HUES48 (cell line): ENCODE measurements at regions not wholly inside any gene's neighbourhood (a gene's known extent, or its start where the extent isn't known, plus 50 kb on each side); places are given as distances from the start of the nearest gene placed in this dataset.

Experiments
- H3K27ac ChIP-seq: one replicate; pipeline ENCODE4 v1.7.0; 2013; ENCODE audit warnings: low read depth, low read length, inconsistent platforms
- H3K27me3 ChIP-seq: 2 replicates; pipeline ENCODE4 v1.6.1; 2013; ENCODE audit warnings: mild to moderate bottlenecking, low read length; ENCODE audit not compliant: control insufficient read depth, insufficient read depth
- H3K36me3 ChIP-seq: 2 replicates; pipeline ENCODE4 v1.6.1; 2013; ENCODE audit warnings: low read length; ENCODE audit not compliant: control insufficient read depth, insufficient read depth
- H3K4me1 ChIP-seq: 2 replicates; pipeline ENCODE4 v1.6.1; 2013; ENCODE audit warnings: mild to moderate bottlenecking, low read length; ENCODE audit not compliant: control insufficient read depth, insufficient read depth
- H3K4me3 ChIP-seq: 2 replicates; pipeline ENCODE4 v1.5.1; 2013; ENCODE audit warnings: mild to moderate bottlenecking, low read depth, low read length
- H3K9ac ChIP-seq: 2 replicates; pipeline ENCODE4 v1.6.1; 2013; ENCODE audit warnings: mild to moderate bottlenecking, low read depth, low read length, moderate library complexity
- H3K9me3 ChIP-seq: 2 replicates; pipeline ENCODE4 v1.6.1; 2013; ENCODE audit warnings: low read length; ENCODE audit not compliant: control insufficient read depth, insufficient read depth

- H3K36me3 ChIP-seq = no peaks in the 10 kb centered on the region
- peaks cover 9% of the 10 kb centered on the region; the same call in 1 of the 2 replicates for H3K4me1 ChIP-seq
- no peaks in the 10 kb centered on the region for H3K9me3 ChIP-seq
- no peak overlapping the region for H3K4me3 ChIP-seq
- no peak overlapping the region for H3K27ac ChIP-seq
- no peaks in the 10 kb centered on the region for H3K27me3 ChIP-seq
- H3K9ac ChIP-seq = no peak overlapping the region
Measured at GRCh38 chr2:181752301-181752700, 72.0 kb upstream of the NEUROD1 start.

- Histone ChIP-seq H3K9me3 (no peaks in the 10 kb centered on the region), H3K4me1 (peaks cover 9% of the 10 kb centered on the region; the same call in 1 of the 2 replicates), H3K27ac (no peak overlapping the region), H3K27me3 (no peaks in the 10 kb centered on the region), H3K4me3 (no peak overlapping the region), H3K9ac (no peak overlapping the region), H3K36me3 (no peaks in the 10 kb centered on the region)
Measured at GRCh38 chr2:181753686-181754085, 73.4 kb upstream of the NEUROD1 start.

GRCh38 chr2:181754105-181754504 is 73.8 kb upstream of the NEUROD1 start:
- no peak overlapping the region for H3K4me3 ChIP-seq
- H3K9me3 ChIP-seq = no peaks in the 10 kb centered on the region
- H3K27ac ChIP-seq = no peak overlapping the region
- H3K9ac ChIP-seq = no peak overlapping the region
- H3K36me3 ChIP-seq = no peaks in the 10 kb centered on the region
- H3K4me1 ChIP-seq = peaks cover 9% of the 10 kb centered on the region; the same call in 1 of the 2 replicates
- H3K27me3 ChIP-seq = no peaks in the 10 kb centered on the region

- H3K27me3 ChIP-seq = no peaks in the 10 kb centered on the region
- H3K4me3 ChIP-seq = no peak overlapping the region
- H3K27ac ChIP-seq = no peak overlapping the region
- no peak overlapping the region for H3K9ac ChIP-seq
- H3K4me1 ChIP-seq = peaks cover 8% of the 10 kb centered on the region; the same call in 1 of the 2 replicates
- H3K36me3 ChIP-seq = no peaks in the 10 kb centered on the region
- H3K9me3 ChIP-seq = no peaks in the 10 kb centered on the region
Measured at GRCh38 chr2:181755181-181755580, 74.9 kb upstream of the NEUROD1 start.

GRCh38 chr2:181760521-181760920 is 80.2 kb upstream of the NEUROD1 start:
- Histone ChIP-seq H3K9ac (no peak overlapping the region), H3K27ac (no peak overlapping the region), H3K9me3 (no peaks in the 10 kb centered on the region), H3K4me3 (no peak overlapping the region), H3K4me1 (no peaks in the 10 kb centered on the region), H3K36me3 (no peaks in the 10 kb centered on the region), H3K27me3 (no peaks in the 10 kb centered on the region)

GRCh38 chr2:181761175-181761574 is 80.9 kb upstream of the NEUROD1 start:
- no peaks in the 10 kb centered on the region for H3K9me3 ChIP-seq
- H3K27me3 ChIP-seq = no peaks in the 10 kb centered on the region
- no peak overlapping the region for H3K4me3 ChIP-seq
- no peaks in the 10 kb centered on the region for H3K4me1 ChIP-seq
- no peak overlapping the region for H3K27ac ChIP-seq
- H3K36me3 ChIP-seq = no peaks in the 10 kb centered on the region
- H3K9ac ChIP-seq = no peak overlapping the region

GRCh38 chr2:181762000-181762399 is 81.7 kb upstream of the NEUROD1 start:
- H3K9ac ChIP-seq = no peak overlapping the region
- no peaks in the 10 kb centered on the region for H3K9me3 ChIP-seq
- no peaks in the 10 kb centered on the region for H3K4me1 ChIP-seq
- H3K27me3 ChIP-seq = no peaks in the 10 kb centered on the region
- no peak overlapping the region for H3K27ac ChIP-seq
- no peak overlapping the region for H3K4me3 ChIP-seq
- no peaks in the 10 kb centered on the region for H3K36me3 ChIP-seq

- H3K36me3 ChIP-seq = no peaks in the 10 kb centered on the region
- no peaks in the 10 kb centered on the region for H3K9me3 ChIP-seq
Measured at GRCh38 chr2:181762848-181763247, 82.5 kb upstream of the NEUROD1 start.

GRCh38 chr2:181763423-181763822 is 83.1 kb upstream of the NEUROD1 start:
- no peaks in the 10 kb centered on the region for H3K27me3 ChIP-seq
- no peaks in the 10 kb centered on the region for H3K36me3 ChIP-seq
- H3K9me3 ChIP-seq = no peaks in the 10 kb centered on the region
- no peaks in the 10 kb centered on the region for H3K4me1 ChIP-seq
- H3K27ac ChIP-seq = no peak overlapping the region
- H3K9ac ChIP-seq = no peak overlapping the region
- no peak overlapping the region for H3K4me3 ChIP-seq

More at GRCh38 chr2:181762848-181763247, 82.5 kb upstream of the NEUROD1 start:
- Histone ChIP-seq H3K4me3 (no peak overlapping the region), H3K27me3 (no peaks in the 10 kb centered on the region), H3K9ac (no peak overlapping the region), H3K4me1 (no peaks in the 10 kb centered on the region), H3K27ac (no peak overlapping the region)

- no peaks in the 10 kb centered on the region for H3K9me3 ChIP-seq
- no peak overlapping the region for H3K27ac ChIP-seq
- H3K4me1 ChIP-seq = no peaks in the 10 kb centered on the region
- H3K4me3 ChIP-seq = no peak overlapping the region
- H3K27me3 ChIP-seq = no peaks in the 10 kb centered on the region
- H3K9ac ChIP-seq = no peak overlapping the region
- H3K36me3 ChIP-seq = no peaks in the 10 kb centered on the region
Measured at GRCh38 chr2:181764095-181764963, 84.0 kb upstream of the NEUROD1 start.

GRCh38 chr2:181766129-181766528 is 85.8 kb upstream of the NEUROD1 start:
- no peak overlapping the region for H3K9ac ChIP-seq
- H3K9me3 ChIP-seq = no peaks in the 10 kb centered on the region
- H3K27me3 ChIP-seq = no peaks in the 10 kb centered on the region
- H3K4me3 ChIP-seq = no peak overlapping the region
- H3K36me3 ChIP-seq = no peaks in the 10 kb centered on the region
- H3K4me1 ChIP-seq = no peaks in the 10 kb centered on the region
- H3K27ac ChIP-seq = no peak overlapping the region
